Type B pancreatic cell (in vitro differentiated cells): ENCODE measurements at regions not wholly inside any gene's neighbourhood (a gene's known extent, or its start where the extent isn't known, plus 50 kb on each side); places are given as distances from the start of the nearest gene placed in this dataset.

Experiments used
- DNase-seq: peaks from one replicate; pipeline ENCODE4 v3.0.0; 2021; ENCODE audit warnings: mixed read lengths; ENCODE audit not compliant: unreplicated experiment; ENCODE audit errors: extremely low spot score
- H3K27ac Mint-ChIP-seq: 2 replicates; pipeline ENCODE4 v1.8.0; 2021; ENCODE audit warnings: mild to moderate bottlenecking, mixed read lengths
- H3K27me3 Mint-ChIP-seq: 2 replicates; pipeline ENCODE4 v1.8.0; 2021; ENCODE audit warnings: mixed read lengths
- H3K36me3 Mint-ChIP-seq: 2 replicates; pipeline ENCODE4 v1.8.0; 2021; ENCODE audit warnings: mixed read lengths
- H3K4me1 Mint-ChIP-seq: one replicate; pipeline ENCODE4 v1.8.0; 2021; ENCODE audit warnings: mixed read lengths; ENCODE audit not compliant: unreplicated experiment
- H3K4me3 Mint-ChIP-seq: 2 replicates; pipeline ENCODE4 v1.8.0; 2021; ENCODE audit warnings: mild to moderate bottlenecking, mixed read lengths
- H3K9me3 Mint-ChIP-seq: 2 replicates; pipeline ENCODE4 v1.8.0; 2021; ENCODE audit warnings: mixed read lengths
- CTCF ChIP-seq: fragments of 200-600 bp; sonication (generic); conservative IDR thresholded peaks from 2 replicates; pipeline ENCODE4 v1.5.0; 2021; ENCODE audit warnings: antibody characterized with exemption, mild to moderate bottlenecking

- peaks cover 6% of the 10 kb centered on the region for H3K27me3 Mint-ChIP-seq
- TF ChIP-seq CTCF = no peak
- no peaks in the 10 kb centered on the region for H3K9me3 Mint-ChIP-seq
- no peaks in the 10 kb centered on the region for H3K4me1 Mint-ChIP-seq
- H3K27ac Mint-ChIP-seq = no peak overlapping the region
- no peak overlapping the region for H3K4me3 Mint-ChIP-seq
- DNase-seq = no peak
- no peaks in the 10 kb centered on the region for H3K36me3 Mint-ChIP-seq
These were observed 71.1 kb upstream of the DDIT4L start for GRCh38 chr4:100261346-100261745.

DNA sequence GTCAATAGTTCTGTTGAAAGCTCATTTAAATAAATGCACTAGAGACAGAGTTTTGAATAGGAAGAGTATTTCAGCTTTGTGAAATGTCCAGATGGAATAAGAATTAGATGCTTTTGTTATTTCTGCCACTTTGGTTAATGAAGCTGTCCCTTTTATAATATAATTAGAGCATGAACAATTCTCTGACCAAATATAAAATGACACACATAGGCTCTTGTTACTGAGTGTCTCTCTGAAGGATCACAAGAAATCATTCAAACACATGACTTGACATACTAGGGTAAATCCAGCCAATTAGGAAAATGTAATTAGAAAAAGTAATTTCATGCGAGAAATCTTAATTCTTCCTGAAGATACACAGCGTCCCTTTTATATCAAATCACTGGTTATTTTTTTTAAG lies 68.4 kb upstream of the DDIT4L start:
- no peak for DNase-seq
- Mint-ChIP-seq H3K36me3 (no peaks in the 10 kb centered on the region), H3K27me3 (peaks cover 3% of the 10 kb centered on the region), H3K4me1 (no peaks in the 10 kb centered on the region), H3K9me3 (no peaks in the 10 kb centered on the region), H3K4me3 (no peak overlapping the region), H3K27ac (no peak overlapping the region)
- TF ChIP-seq CTCF = no peak

DNA sequence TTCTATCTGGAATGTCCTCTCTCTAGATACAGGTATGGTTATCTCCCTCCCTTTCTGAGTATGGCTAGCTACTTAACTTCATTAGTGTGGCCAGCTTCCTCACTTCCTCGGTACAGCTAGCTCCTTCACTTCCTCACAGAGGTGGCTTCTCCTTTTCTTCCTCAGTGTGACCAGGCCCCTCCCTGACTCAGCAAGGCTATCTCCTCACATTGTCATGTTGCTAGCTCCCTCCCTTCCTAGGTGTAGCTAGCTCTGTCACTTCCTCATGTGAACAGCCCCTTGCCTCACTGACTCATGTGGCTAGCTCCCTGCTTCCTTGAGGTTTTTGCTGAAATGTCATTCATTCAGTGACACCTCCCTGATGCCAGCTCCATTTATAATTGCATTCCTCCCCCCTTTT lies 67.3 kb upstream of the DDIT4L start:
- Mint-ChIP-seq H3K27me3 (peaks cover 3% of the 10 kb centered on the region), H3K27ac (no peak overlapping the region), H3K4me3 (no peak overlapping the region), H3K9me3 (no peaks in the 10 kb centered on the region), H3K36me3 (no peaks in the 10 kb centered on the region), H3K4me1 (no peaks in the 10 kb centered on the region)
- TF ChIP-seq CTCF = no peak
- no peak for DNase-seq

DNA sequence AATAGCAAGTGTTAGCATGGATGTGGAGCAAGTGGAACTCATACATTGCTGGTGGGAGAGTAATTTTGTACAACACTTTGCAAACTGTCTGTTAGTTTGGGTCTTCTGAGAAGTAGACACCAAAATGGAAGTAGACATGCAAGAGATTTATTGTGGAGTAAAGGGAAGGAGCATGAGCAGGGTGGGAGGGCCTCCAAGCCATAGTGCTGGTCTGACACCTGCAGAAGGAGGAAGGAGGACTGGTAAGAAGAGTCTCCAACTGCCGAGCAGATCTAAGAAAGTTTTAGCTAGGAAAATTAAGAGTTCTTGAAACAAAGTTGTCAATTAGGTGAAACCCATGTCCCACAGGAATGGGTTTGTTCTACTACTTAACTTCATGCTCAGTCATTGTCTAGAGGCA lies 64.0 kb upstream of the DDIT4L start:
- no peak overlapping the region for H3K27ac Mint-ChIP-seq
- no peak for TF ChIP-seq CTCF
- H3K4me3 Mint-ChIP-seq = no peak overlapping the region
- no peak for DNase-seq
- H3K4me1 Mint-ChIP-seq = no peaks in the 10 kb centered on the region
- peaks cover 5% of the 10 kb centered on the region for H3K27me3 Mint-ChIP-seq
- H3K9me3 Mint-ChIP-seq = no peaks in the 10 kb centered on the region
- H3K36me3 Mint-ChIP-seq = no peaks in the 10 kb centered on the region

DNA sequence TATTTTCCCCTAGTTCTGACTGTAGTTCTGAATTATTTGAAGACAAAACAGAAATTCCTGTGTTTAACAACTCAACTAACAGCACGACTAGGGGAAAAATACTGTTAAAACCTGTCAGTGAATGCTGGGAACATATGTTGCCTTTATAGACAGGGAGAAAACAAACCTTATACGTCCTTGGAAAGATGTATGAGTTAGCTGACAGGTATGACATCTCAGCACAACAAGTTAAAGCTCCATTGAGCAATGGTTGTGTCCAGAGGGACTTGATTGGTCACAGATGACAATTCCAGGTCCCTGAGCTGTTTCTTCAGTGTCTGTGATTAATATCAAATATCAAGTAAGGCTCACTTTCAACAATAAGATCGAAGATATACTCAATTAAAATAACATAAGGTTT lies 58.2 kb upstream of the DDIT4L start:
- Mint-ChIP-seq H3K27me3 (peaks cover 13% of the 10 kb centered on the region), H3K9me3 (no peaks in the 10 kb centered on the region), H3K4me3 (no peak overlapping the region), H3K4me1 (no peaks in the 10 kb centered on the region), H3K27ac (no peak overlapping the region), H3K36me3 (no peaks in the 10 kb centered on the region)
- no peak for TF ChIP-seq CTCF
- DNase-seq = no peak

GRCh38 chr4:100246697-100247096 lies 56.4 kb upstream of the DDIT4L start:
- Mint-ChIP-seq H3K4me3 (no peak overlapping the region), H3K9me3 (no peaks in the 10 kb centered on the region), H3K27me3 (peaks cover 14% of the 10 kb centered on the region), H3K36me3 (no peaks in the 10 kb centered on the region), H3K27ac (no peak overlapping the region), H3K4me1 (no peaks in the 10 kb centered on the region)
- DNase-seq = no peak
- TF ChIP-seq CTCF = no peak
